NOMO-1 treated with dmso at 0.1 percent for 144 hours (cell line): ENCODE measurements at regions not wholly inside any gene's neighbourhood (a gene's known extent, or its start where the extent isn't known, plus 50 kb on each side); places are given as distances from the start of the nearest gene placed in this dataset.
"Not testable (repeated sequence)": the region's sequence is repeated elsewhere in the genome, so short reads cannot be mapped to it uniquely, and the experiment has no call there.

Experiments
- DNase-seq: peaks from one replicate; lab custom pipeline; 2025; ENCODE audit not compliant: unreplicated experiment; lab: John Stamatoyannopoulos, UW

DNA sequence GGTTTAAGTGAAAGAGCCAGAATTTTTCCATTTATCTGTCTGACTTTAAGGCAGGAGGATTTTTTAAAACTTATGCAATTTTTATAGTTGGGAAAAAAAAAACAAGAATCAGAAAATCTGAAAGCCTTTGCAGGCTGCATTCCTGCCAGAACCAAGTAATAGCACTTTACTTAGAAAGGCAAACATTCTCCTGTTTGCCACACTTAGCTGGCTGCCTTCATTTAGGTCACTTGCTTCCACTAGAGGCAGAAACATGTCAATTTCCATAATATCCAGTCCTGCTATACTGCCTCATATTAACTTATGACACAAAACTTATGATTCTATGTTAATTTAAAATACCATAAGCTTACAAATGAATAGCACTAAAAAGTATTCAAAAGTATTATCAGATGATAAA lies 425.8 kb downstream of the FRK start:
- no peak for DNase-seq

DNA sequence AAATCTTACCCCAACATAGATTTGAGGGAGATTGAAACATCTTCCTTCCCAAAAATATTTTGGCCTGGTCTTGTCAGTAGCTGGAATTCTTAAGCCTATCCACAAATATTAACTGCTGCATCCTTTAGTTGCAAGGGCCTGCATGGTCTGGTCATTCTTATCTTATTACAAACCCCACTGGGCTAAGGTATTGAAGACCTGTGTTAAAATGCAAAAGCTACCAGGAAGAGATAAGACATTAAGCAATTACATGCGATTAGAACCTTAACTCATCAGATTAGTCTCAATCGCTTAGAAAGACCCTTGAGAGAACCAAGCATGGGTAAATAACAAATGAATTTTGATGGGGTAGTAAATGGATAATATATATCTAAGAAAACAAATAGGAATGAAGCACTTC lies 426.6 kb downstream of the FRK start:
- no peak for DNase-seq

- no peak for DNase-seq
Observed at GRCh38 chr6:115631028-115631427, 429.7 kb downstream of the FRK start.

GRCh38 chr6:115630424-115631024 lies 430.2 kb downstream of the FRK start:
- DNase-seq = no peak

DNA sequence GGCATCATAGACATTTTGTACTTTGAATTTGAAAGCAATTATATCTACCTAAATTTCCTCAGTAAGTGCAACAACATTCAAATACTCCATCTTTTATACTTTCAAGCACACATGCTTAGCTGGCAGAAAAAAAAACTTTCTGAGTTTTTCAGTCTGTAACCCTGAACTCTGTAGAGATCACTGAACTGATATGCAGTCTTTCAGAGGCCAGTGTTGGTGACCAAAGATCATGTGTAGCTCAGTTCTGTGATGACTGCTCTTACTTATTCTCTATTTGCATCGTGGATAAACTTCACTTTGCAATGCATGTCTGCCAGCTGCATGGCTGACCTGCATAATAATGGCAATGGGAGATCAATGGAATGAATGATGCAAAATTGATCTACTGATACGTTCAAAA lies 431.3 kb downstream of the FRK start:
- no peak for DNase-seq

DNA sequence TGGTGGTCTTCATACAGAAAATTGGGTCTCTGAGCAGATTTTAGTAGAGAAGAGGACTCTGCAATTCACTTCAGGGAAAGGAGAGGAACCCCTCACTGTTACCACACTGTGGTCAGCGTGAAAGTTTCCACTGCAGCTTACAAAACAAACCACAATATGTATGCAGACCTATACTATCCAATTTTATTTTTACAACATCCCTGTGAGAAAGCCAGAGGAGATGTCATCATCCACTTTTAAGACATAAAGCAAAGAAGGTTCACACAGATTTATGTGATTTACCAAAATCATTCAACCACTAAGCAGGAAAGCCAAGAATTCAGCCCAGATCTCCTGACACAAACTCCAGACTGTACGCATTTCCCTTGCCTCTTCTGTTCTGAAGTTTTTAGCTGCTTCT lies 442.4 kb downstream of the FRK start:
- no peak for DNase-seq

DNA sequence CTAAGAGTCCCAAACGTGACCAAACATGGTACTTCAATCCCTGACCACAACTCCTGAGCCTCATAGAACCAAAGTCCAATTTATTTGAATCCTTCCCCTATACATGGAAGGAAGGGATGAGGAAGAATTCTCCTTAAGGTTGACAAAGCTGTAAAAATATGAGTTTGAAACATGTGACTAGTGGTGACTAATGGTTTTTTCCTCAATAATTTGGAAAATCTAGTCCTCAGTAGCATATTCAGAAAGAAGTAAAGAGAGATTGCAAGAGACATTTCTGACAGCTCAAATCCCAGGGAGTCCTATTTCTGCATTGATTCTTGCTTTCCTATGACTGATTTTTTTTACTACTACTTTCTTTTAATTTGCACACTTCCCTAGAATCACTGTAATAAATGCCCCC lies 443.7 kb downstream of the FRK start:
- no peak for DNase-seq

DNA sequence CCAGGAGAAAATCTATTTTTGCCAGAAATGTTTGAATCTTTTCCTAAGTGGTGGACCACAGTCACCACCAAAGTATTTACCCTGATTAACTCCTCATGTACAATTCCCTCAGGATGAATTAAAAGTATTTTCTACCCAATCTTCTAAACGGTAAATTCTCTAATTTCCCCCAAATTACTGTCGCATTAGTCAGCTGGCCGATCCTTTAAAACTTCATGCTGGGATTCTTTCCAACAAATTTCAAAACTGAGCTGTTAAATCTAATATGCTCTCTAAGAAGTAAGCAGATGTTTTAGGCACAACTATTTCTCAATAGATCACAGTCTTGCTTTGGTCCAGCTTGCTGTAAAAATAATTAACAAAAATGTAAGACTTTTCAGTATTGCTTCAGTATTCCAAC lies 447.2 kb downstream of the FRK start:
- no peak for DNase-seq

GRCh38 chr6:115612796-115613479 lies 447.8 kb downstream of the FRK start:
- DNase-seq = no peak

GRCh38 chr6:115612216-115612615 lies 448.5 kb downstream of the FRK start:
- no peak for DNase-seq

DNA sequence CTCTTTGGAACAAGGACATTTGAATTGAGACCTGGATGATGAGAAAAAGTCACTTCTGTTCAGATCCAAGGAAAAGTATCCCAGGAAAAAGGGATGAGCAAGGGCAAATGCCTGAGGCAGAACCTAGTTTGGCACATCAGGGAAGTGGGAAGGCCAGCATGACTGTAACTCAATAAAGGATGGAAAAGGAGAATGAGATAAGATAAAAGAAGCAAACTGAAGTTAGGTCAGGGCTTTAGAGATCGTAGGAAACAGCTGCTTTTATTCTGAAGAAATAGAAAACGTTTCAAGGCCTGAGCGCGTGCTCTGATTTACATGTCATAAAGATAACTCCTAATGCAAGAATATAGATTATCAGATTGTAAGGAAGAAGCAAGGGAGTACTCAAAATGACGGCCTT lies 450.0 kb downstream of the FRK start:
- DNase-seq = no peak

- no peak for DNase-seq
Observed at GRCh38 chr6:115609111-115609510, 451.6 kb downstream of the FRK start.

- no peak for DNase-seq
Observed at GRCh38 chr6:115602466-115602865, 458.2 kb downstream of the FRK start.

DNA sequence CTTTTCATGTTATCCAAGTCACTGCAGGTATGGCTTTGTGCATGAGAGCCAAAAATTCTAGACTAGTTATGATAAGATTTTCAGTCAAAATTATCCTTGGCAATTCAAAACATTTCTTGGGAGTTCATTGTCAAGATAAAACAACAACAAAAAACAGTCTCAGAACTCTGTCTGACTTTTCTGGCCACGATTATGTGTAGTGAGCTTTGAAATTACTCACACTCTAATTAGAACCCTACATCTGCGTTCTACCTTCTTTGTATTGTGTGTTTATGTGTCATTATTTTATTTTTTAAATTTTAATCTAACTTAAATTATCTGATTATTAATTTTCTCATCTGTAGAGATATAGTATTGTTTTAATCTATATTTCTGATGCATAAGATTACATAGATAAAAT lies 459.2 kb downstream of the FRK start:
- no peak for DNase-seq

GRCh38 chr6:115601064-115601463 lies 459.6 kb downstream of the FRK start:
- no peak for DNase-seq

DNA sequence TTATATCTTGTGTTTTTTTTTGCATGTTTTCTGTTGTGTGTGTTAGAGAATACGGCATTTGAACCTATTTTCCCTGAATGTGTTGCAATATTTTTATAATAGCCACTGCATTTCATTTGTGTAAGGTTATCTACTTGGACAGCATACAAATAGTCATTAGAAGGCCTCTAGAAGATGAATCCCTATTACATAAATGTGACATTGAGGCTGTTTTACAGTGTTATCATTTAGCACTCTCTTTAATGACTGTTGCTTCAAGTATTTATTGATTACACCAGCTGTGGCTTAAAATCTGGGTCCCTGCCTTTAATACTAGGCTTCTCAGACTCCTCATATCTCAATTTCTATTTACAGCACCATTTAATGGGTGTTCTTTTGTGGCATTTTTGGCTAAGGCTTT lies 465.8 kb downstream of the FRK start:
- DNase-seq = no peak

DNA sequence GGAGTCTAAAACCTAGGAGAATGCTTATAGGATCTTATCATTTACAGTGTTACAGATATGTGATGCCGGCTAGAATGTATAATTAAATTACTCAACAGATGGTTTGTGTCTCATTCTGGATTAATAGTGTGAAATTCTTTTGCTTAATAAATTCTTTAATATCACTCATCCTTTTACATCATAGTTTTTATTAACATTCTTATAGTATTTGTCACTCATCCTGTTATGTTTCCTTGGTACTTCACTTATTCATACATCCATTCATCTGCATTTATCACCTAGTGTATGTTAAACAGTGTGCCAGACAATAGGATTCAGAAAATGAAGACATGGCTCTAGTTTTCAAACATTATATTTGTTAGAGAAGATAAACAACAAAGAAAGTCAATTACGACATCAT lies 468.7 kb downstream of the FRK start:
- DNase-seq = no peak

GRCh38 chr6:115589072-115589471 lies 471.6 kb downstream of the FRK start:
- DNase-seq = not testable (repeated sequence)

DNA sequence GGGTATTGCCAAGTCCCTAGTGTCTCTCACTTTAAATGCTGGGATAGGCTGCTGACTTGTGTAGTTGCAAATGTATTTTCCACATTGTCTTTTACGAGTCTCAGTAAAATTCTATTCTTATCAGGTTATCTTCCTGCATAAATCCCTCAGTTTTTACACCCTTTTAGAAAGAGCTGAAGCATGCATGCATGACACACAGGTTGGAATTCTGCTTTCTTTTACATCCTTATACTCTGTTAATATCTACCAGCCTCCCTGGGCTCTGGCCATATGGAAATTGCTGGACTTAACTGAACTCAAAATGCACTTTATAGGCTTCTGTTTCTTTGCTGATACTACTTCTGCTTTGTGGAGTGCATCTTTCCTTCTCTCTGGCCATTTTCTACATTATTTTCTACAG lies 477.4 kb downstream of the FRK start:
- DNase-seq = no peak

DNA sequence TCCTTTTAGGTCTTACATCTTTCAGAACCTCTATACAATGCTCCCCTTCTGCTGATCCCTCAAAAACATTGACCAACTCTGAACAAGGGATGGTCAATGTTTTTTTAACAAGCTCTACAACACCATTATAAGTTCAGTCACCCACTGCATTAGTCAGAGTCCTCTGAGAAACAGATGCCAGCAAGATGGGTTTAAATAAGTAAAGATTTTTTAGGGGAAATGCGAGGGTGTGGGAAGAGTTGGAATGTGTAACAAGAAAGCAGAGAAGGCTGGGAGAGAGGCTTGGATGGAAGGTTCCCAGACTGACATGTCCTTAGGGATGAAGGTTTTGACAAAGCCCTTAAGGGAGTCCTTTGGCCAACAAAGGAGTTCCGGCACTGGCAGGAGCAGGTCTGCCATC lies 478.3 kb downstream of the FRK start:
- no peak for DNase-seq

- not testable (repeated sequence) for DNase-seq
Observed at GRCh38 chr6:115579565-115579964, 481.1 kb downstream of the FRK start.

- no peak for DNase-seq
Observed at GRCh38 chr6:115577270-115577669, 483.4 kb downstream of the FRK start.

DNA sequence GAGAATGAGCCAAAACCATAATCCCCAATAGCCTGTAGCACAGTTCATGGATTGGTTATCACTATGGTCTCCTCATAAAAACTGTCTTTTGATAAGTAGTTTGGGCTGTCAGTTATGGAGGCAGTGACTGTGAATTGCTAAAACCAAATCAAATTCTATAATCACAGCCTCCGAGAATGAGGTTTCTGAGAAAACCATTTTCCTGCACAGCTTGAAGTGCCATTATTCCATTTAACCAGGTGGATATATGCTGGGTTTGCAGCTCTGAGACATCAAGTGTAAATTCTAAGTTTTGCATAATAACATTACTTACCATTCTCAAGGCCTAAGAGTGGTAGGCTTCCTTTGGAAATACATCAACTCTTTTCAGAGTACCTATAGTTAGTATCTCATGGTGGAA lies 485.4 kb downstream of the FRK start:
- no peak for DNase-seq
